ENCODE measurements at regions not wholly inside any gene's neighbourhood (a gene's known extent, or its start where the extent isn't known, plus 50 kb on each side); places are given as distances from the start of the nearest gene placed in this dataset.

DNA sequence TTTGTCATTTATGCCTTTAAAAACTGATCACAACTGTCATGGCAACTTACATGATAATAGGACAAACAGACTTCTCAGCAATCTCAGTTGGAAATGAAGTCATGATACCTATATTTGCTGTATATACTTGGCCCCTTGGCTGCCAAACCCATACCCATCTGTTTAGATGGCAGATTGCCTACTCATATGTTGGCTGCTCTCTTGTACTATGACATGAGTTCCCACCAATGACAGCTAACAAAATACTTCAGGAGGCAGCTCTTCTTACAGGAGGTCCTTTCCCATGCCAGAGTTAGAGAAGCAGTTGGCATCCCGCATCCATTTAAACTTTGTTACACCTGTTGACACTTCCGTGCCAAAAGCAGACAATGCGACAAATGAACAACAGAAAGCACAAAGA lies 603.1 kb upstream of the ADGRL2 start:
- TF ChIP-seq, protein P1, sequence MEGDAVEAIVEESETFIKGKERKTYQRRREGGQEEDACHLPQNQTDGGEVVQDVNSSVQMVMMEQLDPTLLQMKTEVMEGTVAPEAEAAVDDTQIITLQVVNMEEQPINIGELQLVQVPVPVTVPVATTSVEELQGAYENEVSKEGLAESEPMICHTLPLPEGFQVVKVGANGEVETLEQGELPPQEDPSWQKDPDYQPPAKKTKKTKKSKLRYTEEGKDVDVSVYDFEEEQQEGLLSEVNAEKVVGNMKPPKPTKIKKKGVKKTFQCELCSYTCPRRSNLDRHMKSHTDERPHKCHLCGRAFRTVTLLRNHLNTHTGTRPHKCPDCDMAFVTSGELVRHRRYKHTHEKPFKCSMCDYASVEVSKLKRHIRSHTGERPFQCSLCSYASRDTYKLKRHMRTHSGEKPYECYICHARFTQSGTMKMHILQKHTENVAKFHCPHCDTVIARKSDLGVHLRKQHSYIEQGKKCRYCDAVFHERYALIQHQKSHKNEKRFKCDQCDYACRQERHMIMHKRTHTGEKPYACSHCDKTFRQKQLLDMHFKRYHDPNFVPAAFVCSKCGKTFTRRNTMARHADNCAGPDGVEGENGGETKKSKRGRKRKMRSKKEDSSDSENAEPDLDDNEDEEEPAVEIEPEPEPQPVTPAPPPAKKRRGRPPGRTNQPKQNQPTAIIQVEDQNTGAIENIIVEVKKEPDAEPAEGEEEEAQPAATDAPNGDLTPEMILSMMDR (IDR thresholded peaks at IDR 0.05; ENCODE audit: low read depth, low read length, missing input control) = no peak
- TF ChIP-seq YY1 (IDR thresholded peaks at IDR 0.05) = no peak
- TF ChIP-seq, protein P2, sequence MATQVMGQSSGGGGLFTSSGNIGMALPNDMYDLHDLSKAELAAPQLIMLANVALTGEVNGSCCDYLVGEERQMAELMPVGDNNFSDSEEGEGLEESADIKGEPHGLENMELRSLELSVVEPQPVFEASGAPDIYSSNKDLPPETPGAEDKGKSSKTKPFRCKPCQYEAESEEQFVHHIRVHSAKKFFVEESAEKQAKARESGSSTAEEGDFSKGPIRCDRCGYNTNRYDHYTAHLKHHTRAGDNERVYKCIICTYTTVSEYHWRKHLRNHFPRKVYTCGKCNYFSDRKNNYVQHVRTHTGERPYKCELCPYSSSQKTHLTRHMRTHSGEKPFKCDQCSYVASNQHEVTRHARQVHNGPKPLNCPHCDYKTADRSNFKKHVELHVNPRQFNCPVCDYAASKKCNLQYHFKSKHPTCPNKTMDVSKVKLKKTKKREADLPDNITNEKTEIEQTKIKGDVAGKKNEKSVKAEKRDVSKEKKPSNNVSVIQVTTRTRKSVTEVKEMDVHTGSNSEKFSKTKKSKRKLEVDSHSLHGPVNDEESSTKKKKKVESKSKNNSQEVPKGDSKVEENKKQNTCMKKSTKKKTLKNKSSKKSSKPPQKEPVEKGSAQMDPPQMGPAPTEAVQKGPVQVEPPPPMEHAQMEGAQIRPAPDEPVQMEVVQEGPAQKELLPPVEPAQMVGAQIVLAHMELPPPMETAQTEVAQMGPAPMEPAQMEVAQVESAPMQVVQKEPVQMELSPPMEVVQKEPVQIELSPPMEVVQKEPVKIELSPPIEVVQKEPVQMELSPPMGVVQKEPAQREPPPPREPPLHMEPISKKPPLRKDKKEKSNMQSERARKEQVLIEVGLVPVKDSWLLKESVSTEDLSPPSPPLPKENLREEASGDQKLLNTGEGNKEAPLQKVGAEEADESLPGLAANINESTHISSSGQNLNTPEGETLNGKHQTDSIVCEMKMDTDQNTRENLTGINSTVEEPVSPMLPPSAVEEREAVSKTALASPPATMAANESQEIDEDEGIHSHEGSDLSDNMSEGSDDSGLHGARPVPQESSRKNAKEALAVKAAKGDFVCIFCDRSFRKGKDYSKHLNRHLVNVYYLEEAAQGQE (IDR thresholded peaks at IDR 0.05) = no peak
- TF ChIP-seq SP1 (IDR thresholded peaks at IDR 0.05) = no peak
- no peak for TF ChIP-seq JUND (IDR thresholded peaks at IDR 0.05)

All from liver (tissue), 3 donors.